Activated T-cell treated with anti-CD3 and anti-CD28 coated beads for 1 hour (primary cell): ENCODE measurements at regions not wholly inside any gene's neighbourhood (a gene's known extent, or its start where the extent isn't known, plus 50 kb on each side); places are given as distances from the start of the nearest gene placed in this dataset.
"Not testable (repeated sequence)": the region's sequence is repeated elsewhere in the genome, so short reads cannot be mapped to it uniquely, and the experiment has no call there.

Source experiments
- DNase-seq: peaks from one replicate; pipeline ENCODE4 v3.0.0-alpha.2; 2020; ENCODE audit warnings: low read depth

GRCh38 chrY:19055232-19056137 lies 281.9 kb upstream of the HSFY2 start:
- DNase-seq, result no peak

GRCh38 chrY:19053806-19054205 lies 280.3 kb upstream of the HSFY2 start:
- DNase-seq, result no peak

GRCh38 chrY:19051021-19051420 lies 277.5 kb upstream of the HSFY2 start:
- no peak for DNase-seq

- no peak for DNase-seq
Measured at GRCh38 chrY:19042984-19043442, 269.5 kb upstream of the HSFY2 start.

GRCh38 chrY:19042306-19042958 lies 268.9 kb upstream of the HSFY2 start:
- DNase-seq, result no peak

GRCh38 chrY:19026631-19027030 lies 253.1 kb upstream of the HSFY2 start:
- DNase-seq, result no peak

GRCh38 chrY:19023934-19024333 lies 250.4 kb upstream of the HSFY2 start:
- no peak for DNase-seq

- DNase-seq, result no peak
Measured at GRCh38 chrY:19020193-19020592, 246.7 kb upstream of the HSFY2 start.

- no peak for DNase-seq
Measured at GRCh38 chrY:19016990-19017389, 243.5 kb upstream of the HSFY2 start.

GRCh38 chrY:19015854-19016253 lies 242.3 kb upstream of the HSFY2 start:
- no peak for DNase-seq

- DNase-seq, result no peak
Measured at GRCh38 chrY:19015213-19015612, 241.7 kb upstream of the HSFY2 start.

- DNase-seq, result no peak
Measured at GRCh38 chrY:19012985-19013384, 239.4 kb upstream of the HSFY2 start.

GRCh38 chrY:19011605-19012090 lies 238.1 kb upstream of the HSFY2 start:
- DNase-seq, result no peak

- no peak for DNase-seq
Measured at GRCh38 chrY:19006234-19006633, 232.7 kb upstream of the HSFY2 start.

GRCh38 chrY:19005579-19005978 lies 232.0 kb upstream of the HSFY2 start:
- no peak for DNase-seq

GRCh38 chrY:18997635-18998240 lies 224.2 kb upstream of the HSFY2 start:
- no peak for DNase-seq

GRCh38 chrY:18993480-18993879 lies 219.9 kb upstream of the HSFY2 start:
- DNase-seq, result no peak

- DNase-seq, result not testable (repeated sequence)
Measured at GRCh38 chrY:18992684-18993083, 219.1 kb upstream of the HSFY2 start.

GRCh38 chrY:18989356-18989755 lies 215.8 kb upstream of the HSFY2 start:
- no peak for DNase-seq

GRCh38 chrY:18966001-18966400 lies 192.5 kb upstream of the HSFY2 start:
- DNase-seq, result no peak

- DNase-seq, result no peak
Measured at GRCh38 chrY:18958846-18959245, 185.3 kb upstream of the HSFY2 start.

- DNase-seq, result no peak
Measured at GRCh38 chrY:18951657-18952435, 178.3 kb upstream of the HSFY2 start.
